Tibial artery (tissue), 4 donors: ENCODE measurements at regions not wholly inside any gene's neighbourhood (a gene's known extent, or its start where the extent isn't known, plus 50 kb on each side); places are given as distances from the start of the nearest gene placed in this dataset.

Experiments
- DNase-seq, 2 donors: peaks; one replicate each; pipeline ENCODE4 v3.0.0-alpha.2; 2019
- H3K27ac ChIP-seq, 2 donors: fragments of 200-600 bp; sonication (generic) in 1 of 2; 1 replicate in 1 of 2; 2 replicates in 1 of 2; pipeline ENCODE4 v1.5.1; 2018 to 2019; ENCODE audit warnings: mild to moderate bottlenecking in 1 of 2
- H3K27me3 ChIP-seq, 2 donors: fragments of 200-600 bp; sonication (generic) in 1 of 2; one replicate each; pipeline versions ENCODE4 v1.5.1 to v1.6.0; 2016 to 2019
- H3K36me3 ChIP-seq, 3 donors: fragments of 200-600 bp; sonication (generic) in 2 of 3; one replicate each; pipeline ENCODE4 v1.5.1; 2016 to 2019; ENCODE audit warnings: mild to moderate bottlenecking in 2 of 3
- H3K4me1 ChIP-seq, 4 donors: fragments of 200-600 bp; sonication (generic) in 2 of 4; 1 replicate in 3 of 4; 2 replicates in 1 of 4; pipeline ENCODE4 v1.5.1; 2016 to 2019
- H3K4me3 ChIP-seq, 2 donors: fragments of 200-600 bp; sonication (generic) in 1 of 2; 1 replicate in 1 of 2; 2 replicates in 1 of 2; pipeline ENCODE4 v1.5.1; 2018 to 2019; ENCODE audit warnings: mild to moderate bottlenecking in 2 of 2
- H3K9me3 ChIP-seq, 3 donors: fragments of 200-600 bp; sonication (generic) in 1 of 3; one replicate each; pipeline ENCODE4 v1.5.1; 2016 to 2019
- CTCF ChIP-seq, 2 experiments: fragments of 200-600 bp in 1 of 2; fragments of 450-650 bp in 1 of 2; IDR thresholded peaks; one replicate each; pipeline ENCODE4 v1.5.1; 2017 to 2019; ENCODE audit warnings: antibody characterized with exemption in 2 of 2, mild to moderate bottlenecking in 1 of 2, moderate library complexity in 1 of 2
- intact Hi-C: fragments of 100-400 bp; cut with DNase I; formaldehyde crosslinking; loops from one replicate; pipeline ENCODE4 v1.15.0; 2023; ENCODE audit warnings: low total_unique reads

- no peak overlapping the region for H3K27ac ChIP-seq
- no peak overlapping the region for H3K4me3 ChIP-seq
- H3K27me3 ChIP-seq = peaks cover 0 to 17% of the 10 kb centered on the region in 2 donors
- DNase-seq = no peak
- no peaks in the 10 kb centered on the region for H3K36me3 ChIP-seq
- no peaks in the 10 kb centered on the region for H3K4me1 ChIP-seq
- TF ChIP-seq CTCF (IDR thresholded peaks at IDR 0.05) = no peak
- intact Hi-C loops = no loop called here
- H3K9me3 ChIP-seq = peaks cover 0 to 10% (median 6%) of the 10 kb centered on the region in 3 donors
Measured at GRCh38 chr6:169944415-169944814, 193.0 kb downstream of the ERMARD start.

GRCh38 chr6:169944061-169944337 is 192.6 kb downstream of the ERMARD start:
- intact Hi-C loops = no loop called here
- no peak for TF ChIP-seq CTCF (IDR thresholded peaks at IDR 0.05)
- Histone ChIP-seq H3K27me3 (peaks cover 0 to 21% of the 10 kb centered on the region in 2 donors), H3K9me3 (peaks cover 0 to 10% (median 6%) of the 10 kb centered on the region in 3 donors), H3K36me3 (no peaks in the 10 kb centered on the region), H3K4me1 (no peaks in the 10 kb centered on the region), H3K27ac (no peak overlapping the region), H3K4me3 (no peak overlapping the region)
- DNase-seq = no peak

- no peak overlapping the region for H3K4me3 ChIP-seq
- H3K9me3 ChIP-seq = peaks cover 0 to 10% (median 6%) of the 10 kb centered on the region in 3 donors
- no peaks in the 10 kb centered on the region for H3K4me1 ChIP-seq
- H3K36me3 ChIP-seq = no peaks in the 10 kb centered on the region
- intact Hi-C loops = no loop called here
- peaks cover 0 to 26% of the 10 kb centered on the region in 2 donors for H3K27me3 ChIP-seq
- no peak for TF ChIP-seq CTCF (IDR thresholded peaks at IDR 0.05)
- no peak overlapping the region for H3K27ac ChIP-seq
- no peak for DNase-seq
Measured at GRCh38 chr6:169943241-169944060, 192.0 kb downstream of the ERMARD start.

GRCh38 chr6:169942173-169942572 is 190.8 kb downstream of the ERMARD start:
- H3K9me3 ChIP-seq = peaks cover 0 to 10% (median 6%) of the 10 kb centered on the region in 3 donors
- H3K4me1 ChIP-seq = no peaks in the 10 kb centered on the region
- no peak for TF ChIP-seq CTCF (IDR thresholded peaks at IDR 0.05)
- no peak overlapping the region for H3K4me3 ChIP-seq
- peaks cover 0 to 39% of the 10 kb centered on the region in 2 donors for H3K27me3 ChIP-seq
- no peak overlapping the region for H3K27ac ChIP-seq
- DNase-seq = no peak
- no peaks in the 10 kb centered on the region for H3K36me3 ChIP-seq
- intact Hi-C loops = no loop called here

- no peak for DNase-seq
- no peaks in the 10 kb centered on the region for H3K36me3 ChIP-seq
- no peak overlapping the region for H3K4me3 ChIP-seq
- peaks cover 0 to 54% of the 10 kb centered on the region in 2 donors for H3K27me3 ChIP-seq
- intact Hi-C loops = no loop called here
- no peak for TF ChIP-seq CTCF (IDR thresholded peaks at IDR 0.05)
- no peak overlapping the region for H3K27ac ChIP-seq
- H3K4me1 ChIP-seq = no peaks in the 10 kb centered on the region
- H3K9me3 ChIP-seq = peaks cover 0 to 10% (median 6%) of the 10 kb centered on the region in 3 donors
Measured at GRCh38 chr6:169940481-169941271, 189.3 kb downstream of the ERMARD start.
